ENCODE measurements at regions not wholly inside any gene's neighbourhood (a gene's known extent, or its start where the extent isn't known, plus 50 kb on each side); places are given as distances from the start of the nearest gene placed in this dataset.

DNA sequence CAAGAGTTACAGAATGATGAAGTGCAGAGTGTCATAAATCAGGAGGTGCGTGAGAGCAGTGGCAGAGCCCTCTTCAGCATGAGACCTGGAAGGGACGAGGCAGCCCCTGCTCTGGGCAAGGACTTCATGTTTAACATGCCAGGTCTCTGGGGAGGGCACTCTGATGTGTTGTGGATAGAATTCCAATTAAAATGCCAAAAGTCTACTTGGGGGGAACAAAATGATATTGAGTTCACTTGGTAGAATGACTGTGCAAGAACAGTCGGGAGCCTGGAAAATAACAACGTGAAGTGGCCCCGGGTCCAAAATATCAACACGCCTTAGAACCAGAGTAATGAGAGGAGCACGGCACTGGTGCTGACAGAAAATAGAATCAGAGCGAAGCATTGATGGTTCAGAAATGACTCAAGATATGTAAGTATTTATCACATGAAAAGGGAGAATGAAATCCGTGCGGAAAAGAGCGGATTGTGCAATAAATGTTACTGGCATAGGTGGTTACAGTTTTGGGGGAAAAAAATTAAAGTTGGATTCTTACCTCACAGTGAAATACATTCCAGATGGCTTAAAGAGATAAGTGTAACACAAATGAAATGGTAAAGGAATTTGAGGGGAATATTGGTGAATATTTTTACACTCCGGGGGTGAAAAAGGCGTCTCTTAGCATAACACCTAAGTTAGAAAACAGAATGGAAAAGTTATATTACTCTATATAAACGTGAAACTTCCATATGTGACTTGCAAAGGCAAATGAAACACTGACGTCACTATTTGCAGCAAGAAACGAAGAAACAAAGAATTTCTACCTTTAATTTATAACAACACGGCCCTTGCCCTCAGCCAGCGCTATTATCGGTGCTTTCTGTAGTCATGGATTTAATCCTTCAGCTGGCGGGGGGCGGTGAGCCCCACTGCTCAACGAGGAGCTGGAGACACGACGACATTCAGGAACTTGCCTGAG lies 159.4 kb upstream of the TWIST2 start:
- H3K36me3 Mint-ChIP-seq (ENCODE audit: insufficient read depth), result no peaks in the 10 kb centered on the region
- H3K27ac Mint-ChIP-seq, result no peak overlapping the region
- H3K4me1 Mint-ChIP-seq (ENCODE audit: low read depth), result no peaks in the 10 kb centered on the region
- H3K27me3 Mint-ChIP-seq, result peaks cover 24% of the 10 kb centered on the region
- DNase-seq (ENCODE audit: low spot score, unreplicated experiment), result no peak
- no peaks in the 10 kb centered on the region for H3K9me3 Mint-ChIP-seq (ENCODE audit: low read depth)
- no peak overlapping the region for H3K4me3 Mint-ChIP-seq (ENCODE audit: low read depth)
- TF ChIP-seq, protein P1, sequence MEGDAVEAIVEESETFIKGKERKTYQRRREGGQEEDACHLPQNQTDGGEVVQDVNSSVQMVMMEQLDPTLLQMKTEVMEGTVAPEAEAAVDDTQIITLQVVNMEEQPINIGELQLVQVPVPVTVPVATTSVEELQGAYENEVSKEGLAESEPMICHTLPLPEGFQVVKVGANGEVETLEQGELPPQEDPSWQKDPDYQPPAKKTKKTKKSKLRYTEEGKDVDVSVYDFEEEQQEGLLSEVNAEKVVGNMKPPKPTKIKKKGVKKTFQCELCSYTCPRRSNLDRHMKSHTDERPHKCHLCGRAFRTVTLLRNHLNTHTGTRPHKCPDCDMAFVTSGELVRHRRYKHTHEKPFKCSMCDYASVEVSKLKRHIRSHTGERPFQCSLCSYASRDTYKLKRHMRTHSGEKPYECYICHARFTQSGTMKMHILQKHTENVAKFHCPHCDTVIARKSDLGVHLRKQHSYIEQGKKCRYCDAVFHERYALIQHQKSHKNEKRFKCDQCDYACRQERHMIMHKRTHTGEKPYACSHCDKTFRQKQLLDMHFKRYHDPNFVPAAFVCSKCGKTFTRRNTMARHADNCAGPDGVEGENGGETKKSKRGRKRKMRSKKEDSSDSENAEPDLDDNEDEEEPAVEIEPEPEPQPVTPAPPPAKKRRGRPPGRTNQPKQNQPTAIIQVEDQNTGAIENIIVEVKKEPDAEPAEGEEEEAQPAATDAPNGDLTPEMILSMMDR (IDR thresholded peaks at IDR 0.05; ENCODE audit: unreplicated experiment), result no peak

DNA sequence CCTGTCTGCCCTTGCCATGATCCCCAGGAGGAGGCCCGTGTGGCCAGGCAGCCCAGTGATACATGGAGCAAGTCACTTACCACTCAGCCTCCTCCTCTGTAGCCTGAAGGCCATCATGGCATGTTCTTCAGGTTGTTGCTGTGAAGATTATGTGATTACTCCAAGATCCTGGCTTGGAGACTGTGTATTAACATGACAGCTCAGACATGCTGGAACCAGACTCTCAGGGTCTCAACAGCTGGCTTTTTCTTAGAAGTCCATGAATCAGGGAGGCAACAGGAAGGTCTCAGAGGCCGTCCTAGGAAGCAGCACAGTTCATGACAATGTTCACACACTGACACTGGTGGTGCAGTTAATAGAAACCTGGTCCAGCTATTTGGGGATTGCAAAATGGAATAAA lies 158.6 kb upstream of the TWIST2 start:
- Mint-ChIP-seq H3K9me3 (ENCODE audit: low read depth) (no peaks in the 10 kb centered on the region), H3K4me3 (ENCODE audit: low read depth) (no peak overlapping the region)
- TF ChIP-seq, protein P1 (IDR thresholded peaks at IDR 0.05; ENCODE audit: unreplicated experiment), result no peak

DNA sequence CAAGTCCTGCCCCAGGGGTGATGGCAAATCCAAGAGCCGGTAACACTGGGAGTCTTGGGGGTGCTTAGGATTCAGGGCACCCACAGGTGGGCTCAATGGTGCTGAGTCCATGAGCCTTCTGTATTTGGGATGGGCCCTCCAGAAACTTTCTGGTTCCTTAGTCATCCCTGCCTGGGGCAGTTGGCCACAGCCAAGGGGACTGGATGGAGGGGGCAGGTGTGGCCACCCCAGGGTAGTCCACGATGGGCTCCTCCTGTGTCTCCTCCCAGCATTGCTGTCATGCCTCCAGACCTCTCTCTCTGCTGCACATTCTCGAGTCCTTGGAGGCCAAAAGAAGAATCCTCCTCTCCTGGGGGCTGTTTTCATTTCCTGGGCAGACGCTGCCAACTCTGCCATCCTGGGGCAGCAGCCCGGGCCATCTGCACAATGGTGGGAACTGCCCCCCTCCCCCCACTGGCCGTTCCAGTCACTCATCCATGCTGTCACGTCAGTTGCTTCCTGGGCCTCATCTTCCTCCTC lies 158.0 kb upstream of the TWIST2 start:
- no peak for DNase-seq (ENCODE audit: low spot score, unreplicated experiment)
- Mint-ChIP-seq H3K36me3 (ENCODE audit: insufficient read depth) (no peaks in the 10 kb centered on the region), H3K27me3 (peaks cover 24% of the 10 kb centered on the region), H3K9me3 (ENCODE audit: low read depth) (no peaks in the 10 kb centered on the region), H3K27ac (no peak overlapping the region), H3K4me1 (ENCODE audit: low read depth) (peaks cover 4% of the 10 kb centered on the region), H3K4me3 (ENCODE audit: low read depth) (no peak overlapping the region)
- TF ChIP-seq, protein P1 (IDR thresholded peaks at IDR 0.05; ENCODE audit: unreplicated experiment), result no peak

More for the DNA sequence above, 158.6 kb upstream of the TWIST2 start:
- no peak overlapping the region for H3K27ac Mint-ChIP-seq
- peaks cover 1% of the 10 kb centered on the region for H3K4me1 Mint-ChIP-seq (ENCODE audit: low read depth)
- H3K27me3 Mint-ChIP-seq, result peaks cover 24% of the 10 kb centered on the region
- DNase-seq (ENCODE audit: low spot score, unreplicated experiment), result no peak
- H3K36me3 Mint-ChIP-seq (ENCODE audit: insufficient read depth), result no peaks in the 10 kb centered on the region

DNA sequence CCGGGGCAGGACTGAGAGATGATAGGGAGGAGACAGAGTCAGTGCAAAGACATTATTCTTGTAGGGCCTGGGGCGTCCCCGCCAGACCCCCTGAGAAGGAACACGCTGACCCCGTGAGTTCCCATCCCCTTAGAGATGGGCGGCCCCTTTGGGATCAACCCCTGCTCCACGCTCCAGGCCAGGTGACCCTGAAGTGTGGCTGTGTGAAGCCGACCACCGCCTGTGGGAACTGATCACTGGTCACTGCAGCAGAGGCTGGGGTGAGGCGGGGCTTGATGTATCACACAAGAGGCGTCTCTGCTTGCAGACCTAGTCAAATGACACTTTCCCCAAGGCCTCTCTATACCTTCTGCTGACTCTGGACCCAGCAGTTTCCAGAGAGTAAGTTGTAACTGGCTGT lies 157.4 kb upstream of the TWIST2 start:
- peaks cover 24% of the 10 kb centered on the region for H3K27me3 Mint-ChIP-seq
- H3K4me3 Mint-ChIP-seq (ENCODE audit: low read depth), result no peak overlapping the region
- no peak for DNase-seq (ENCODE audit: low spot score, unreplicated experiment)
- H3K36me3 Mint-ChIP-seq (ENCODE audit: insufficient read depth), result no peaks in the 10 kb centered on the region
- H3K9me3 Mint-ChIP-seq (ENCODE audit: low read depth), result no peaks in the 10 kb centered on the region
- no peak overlapping the region for H3K27ac Mint-ChIP-seq
- peaks cover 8% of the 10 kb centered on the region for H3K4me1 Mint-ChIP-seq (ENCODE audit: low read depth)
- TF ChIP-seq, protein P1 (IDR thresholded peaks at IDR 0.05; ENCODE audit: unreplicated experiment), result no peak

DNA sequence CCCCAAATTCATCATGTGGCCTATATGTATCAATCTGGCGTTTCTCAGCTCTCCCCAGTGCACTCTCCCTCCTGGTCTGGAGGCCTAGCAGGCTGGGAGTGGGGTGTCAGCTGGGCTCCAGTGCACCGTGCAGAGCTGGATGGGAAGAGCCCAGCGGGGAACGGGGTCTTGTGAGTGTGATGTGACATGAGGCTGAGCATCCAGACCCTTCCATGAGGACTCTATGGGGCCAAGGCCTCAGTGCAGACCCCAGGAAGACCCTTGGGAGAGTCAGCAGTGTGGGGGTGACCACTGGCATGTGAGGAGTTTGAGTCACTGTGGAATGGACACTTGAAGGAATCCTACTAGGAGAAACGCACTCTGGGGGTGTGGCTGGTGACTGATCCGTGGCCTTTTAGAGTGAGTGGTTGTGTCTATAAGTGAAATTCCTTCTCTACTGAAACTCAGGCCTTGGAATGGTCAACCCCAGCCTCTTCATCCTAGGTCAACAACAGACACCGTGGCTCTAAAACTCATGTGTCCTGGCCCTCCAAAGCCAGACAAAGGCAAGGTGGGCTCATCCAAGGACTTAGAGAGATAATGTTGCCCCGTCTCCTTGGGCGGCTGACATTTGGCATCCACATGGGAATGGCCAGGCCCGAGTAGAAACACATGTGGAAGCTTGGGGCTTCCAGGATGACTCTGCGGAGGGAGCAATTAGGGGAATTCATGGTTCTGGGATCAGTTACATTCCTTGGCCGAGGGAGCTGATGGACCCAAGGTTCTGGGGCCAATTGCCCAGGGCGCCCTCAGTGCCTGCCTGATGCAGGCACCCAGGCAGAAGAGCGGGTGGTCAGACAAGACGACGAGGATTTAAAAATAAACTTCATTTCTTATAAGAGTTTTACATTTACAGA lies 156.0 kb upstream of the TWIST2 start:
- DNase-seq (ENCODE audit: low spot score, unreplicated experiment), result no peak
- TF ChIP-seq, protein P1 (IDR thresholded peaks at IDR 0.05; ENCODE audit: unreplicated experiment), result no peak
- Mint-ChIP-seq H3K9me3 (ENCODE audit: low read depth) (no peaks in the 10 kb centered on the region), H3K36me3 (ENCODE audit: insufficient read depth) (no peaks in the 10 kb centered on the region), H3K27me3 (peaks cover 19% of the 10 kb centered on the region), H3K4me3 (ENCODE audit: low read depth) (no peak overlapping the region), H3K4me1 (ENCODE audit: low read depth) (peaks cover 11% of the 10 kb centered on the region), H3K27ac (no peak overlapping the region)
